GM19239 (cell line): ENCODE measurements at regions not wholly inside any gene's neighbourhood (a gene's known extent, or its start where the extent isn't known, plus 50 kb on each side); places are given as distances from the start of the nearest gene placed in this dataset.

Source experiments
- DNase-seq: peaks from one replicate; pipeline ENCODE4 v3.0.0; 2011; ENCODE audit warnings: low spot score; ENCODE audit not compliant: insufficient read length
- FAIRE-seq: peaks from 2 replicates; lab custom pipeline; 2011; peaks lifted over from hg19 to GRCh38; lab: Jason Lieb, UNC

DNA sequence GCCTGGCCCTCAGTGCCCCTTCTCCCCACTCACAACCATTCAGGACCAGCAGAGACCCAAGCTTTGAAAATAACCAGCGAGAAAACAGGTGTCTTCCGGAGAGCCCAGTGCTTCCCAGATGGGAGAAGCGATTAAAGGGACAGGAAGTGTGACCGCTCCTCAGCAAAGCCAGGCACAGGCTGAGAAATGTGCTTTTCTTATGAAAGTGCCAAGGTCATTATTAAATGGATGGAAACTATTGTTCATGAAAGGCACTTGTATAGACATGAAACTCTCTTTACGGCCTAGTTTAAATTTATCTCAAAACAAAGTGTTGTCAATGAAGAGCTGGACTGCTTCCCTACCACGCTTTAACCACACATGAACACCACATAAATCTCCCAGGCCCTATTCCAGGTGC, 210.4 kb downstream of the SPTSSA start:
- DNase-seq (no peak), FAIRE-seq (no peak)

DNA sequence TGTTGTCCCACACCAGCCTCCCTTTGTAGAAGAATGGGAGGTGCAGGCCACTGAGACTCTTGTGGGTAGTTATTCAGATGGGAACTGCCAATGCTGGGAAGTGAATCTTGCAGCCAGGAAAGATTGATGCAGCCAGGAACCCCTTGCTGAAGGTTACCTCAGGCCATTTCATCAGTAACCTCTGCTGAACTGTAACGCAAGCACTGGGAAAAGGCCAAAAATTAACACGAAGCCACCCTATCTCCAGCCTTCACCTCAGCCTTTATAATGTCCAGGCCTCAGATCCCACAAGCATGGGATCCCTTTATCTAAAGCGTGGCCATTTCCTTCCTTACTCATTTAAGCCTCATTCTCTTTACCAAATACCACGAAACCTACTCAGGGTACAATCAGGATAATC, 211.1 kb downstream of the SPTSSA start:
- DNase-seq = no peak
- FAIRE-seq = no peak

DNA sequence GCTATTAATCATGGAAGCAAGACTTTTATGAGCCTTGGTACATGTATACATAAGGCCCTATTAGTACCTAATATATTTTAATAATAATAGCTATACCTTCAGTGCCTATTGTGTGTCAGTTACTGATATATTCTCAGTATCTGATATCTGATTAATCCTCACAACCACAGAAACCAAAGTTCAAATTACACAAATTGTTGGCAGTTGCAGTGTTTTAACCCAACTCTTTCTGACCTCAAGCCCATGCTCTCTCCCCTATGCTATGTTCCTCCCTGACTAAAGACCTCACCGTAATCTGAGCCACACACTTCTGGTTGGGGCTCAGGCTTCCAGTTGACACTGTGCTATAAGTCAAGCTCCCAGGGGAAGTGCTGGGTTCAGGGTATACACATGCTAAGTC, 214.4 kb downstream of the SPTSSA start:
- DNase-seq = no peak
- FAIRE-seq = no peak

DNA sequence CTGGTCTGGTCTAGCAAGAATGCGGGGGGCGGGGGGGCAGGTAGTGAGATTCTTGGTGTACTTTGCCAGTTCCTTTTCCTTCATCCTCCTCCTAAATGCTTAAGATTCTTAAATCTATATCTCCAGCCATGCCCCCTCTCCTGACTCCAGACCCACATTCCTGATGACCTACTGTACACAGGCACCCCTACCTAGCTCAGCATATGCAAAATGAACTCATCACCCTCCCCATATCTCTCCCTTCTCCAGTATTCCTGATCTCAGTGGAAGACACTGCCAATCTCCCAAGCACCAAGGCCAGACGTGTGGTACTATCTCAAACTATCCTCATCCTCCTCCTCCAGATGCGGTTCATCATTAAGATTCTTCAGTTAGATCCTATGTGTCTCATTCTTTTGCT, 215.8 kb downstream of the SPTSSA start:
- no peak for DNase-seq
- no peak for FAIRE-seq

DNA sequence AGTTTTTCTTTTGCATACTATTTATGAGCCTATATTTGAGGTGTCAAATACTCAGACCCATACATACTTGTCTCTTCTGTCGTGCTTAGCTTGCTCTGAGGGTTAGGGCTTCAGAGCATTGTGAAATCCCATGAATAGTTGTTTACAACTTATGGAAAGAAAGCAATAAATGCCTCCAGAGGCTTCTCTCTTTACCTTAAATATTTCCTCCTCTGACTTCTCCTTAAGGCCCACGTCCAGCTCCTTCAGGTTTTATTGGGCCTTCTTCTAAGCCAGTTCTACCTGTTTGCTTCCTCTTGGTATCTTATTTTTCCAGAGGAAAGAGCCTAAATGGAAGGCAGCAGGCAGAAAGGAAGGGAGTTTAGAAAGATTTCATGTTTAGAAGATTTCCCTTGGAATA, 218.6 kb downstream of the SPTSSA start:
- DNase-seq = no peak
- no peak for FAIRE-seq

DNA sequence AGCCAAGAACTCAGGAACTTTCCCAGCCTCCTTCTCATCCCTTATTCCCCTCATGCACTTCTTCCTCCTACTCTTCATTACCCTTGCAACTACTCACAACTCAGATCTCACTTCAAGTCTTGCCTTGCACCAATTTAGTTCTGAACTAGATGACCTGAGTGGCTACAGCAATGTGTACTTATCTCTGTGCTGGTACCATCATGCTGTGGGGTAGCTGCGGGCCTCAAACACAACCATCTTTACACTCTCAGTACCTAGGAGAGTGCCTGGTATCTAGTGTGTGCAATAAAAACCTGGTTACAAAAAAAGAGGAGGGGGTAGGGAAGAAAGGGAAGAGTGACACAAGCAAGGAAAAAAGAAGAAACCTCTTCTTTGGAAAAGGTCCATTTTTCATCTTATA, 219.0 kb downstream of the SPTSSA start:
- DNase-seq (no peak), FAIRE-seq (no peak)

DNA sequence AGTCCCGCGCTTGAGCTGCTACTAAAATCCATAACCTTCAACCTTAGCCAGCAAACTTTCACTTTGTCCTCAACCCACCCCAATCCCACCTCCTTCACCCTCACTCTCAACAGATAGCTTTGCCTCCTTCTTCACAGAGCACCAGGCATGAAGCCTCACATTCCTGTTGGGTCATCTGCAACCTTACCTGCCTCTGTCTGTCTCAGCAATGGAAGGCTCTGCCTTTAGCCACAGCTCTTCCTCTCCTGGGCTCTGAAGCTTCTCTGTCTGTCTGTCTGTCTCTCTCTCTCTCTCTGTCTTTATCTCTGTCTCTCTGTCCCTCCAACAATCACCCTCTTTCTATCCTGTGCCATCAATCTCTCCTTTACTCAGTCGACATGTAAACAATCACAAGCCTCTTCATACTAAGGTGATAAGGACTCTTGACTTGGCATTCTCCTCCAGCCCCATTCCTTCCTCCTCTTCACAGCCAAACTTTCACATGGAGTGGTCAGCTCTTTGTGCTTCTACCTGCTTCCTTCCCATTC, 220.8 kb downstream of the SPTSSA start:
- DNase-seq = no peak

DNA sequence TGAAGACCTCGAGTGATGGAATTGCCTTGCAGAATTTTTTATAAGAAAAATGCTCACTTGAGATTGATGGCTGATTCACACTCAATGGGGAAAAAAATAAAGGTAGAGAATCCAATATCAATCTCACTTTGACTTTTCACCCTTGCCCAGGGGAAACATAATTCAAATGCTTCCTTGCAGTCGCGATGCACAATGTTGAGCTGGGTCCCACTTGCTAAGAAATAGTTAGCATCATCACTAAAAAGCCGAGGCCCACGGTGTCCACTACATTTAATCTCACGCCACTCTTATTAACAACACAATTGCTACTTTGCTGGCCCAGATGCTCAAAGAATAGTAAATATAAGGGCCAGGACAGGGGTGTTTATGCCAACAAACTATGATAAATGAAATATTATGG, 223.4 kb downstream of the SPTSSA start:
- FAIRE-seq = no peak
- DNase-seq = no peak

More for the DNA sequence above, 220.8 kb downstream of the SPTSSA start:
- no peak for FAIRE-seq

DNA sequence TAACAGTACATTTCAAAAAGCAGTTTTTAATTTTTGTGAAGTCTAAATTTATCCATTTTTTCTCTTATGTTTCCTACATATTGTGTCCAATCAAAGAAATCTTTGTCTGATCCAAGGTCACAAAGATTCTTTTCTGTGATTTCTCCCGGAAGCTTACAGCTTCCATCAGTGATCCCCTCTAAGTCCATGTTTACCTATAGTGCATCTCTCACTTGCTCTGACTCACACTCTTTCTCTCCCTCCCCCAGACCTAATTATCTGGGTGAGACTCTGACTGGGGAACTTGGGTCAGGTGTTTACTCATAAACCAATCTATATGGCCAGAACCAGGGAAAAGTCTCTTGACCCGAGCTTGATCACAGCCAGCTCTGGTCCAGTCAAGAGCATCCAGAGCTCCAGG, 224.4 kb downstream of the SPTSSA start:
- FAIRE-seq = no peak
- no peak for DNase-seq

DNA sequence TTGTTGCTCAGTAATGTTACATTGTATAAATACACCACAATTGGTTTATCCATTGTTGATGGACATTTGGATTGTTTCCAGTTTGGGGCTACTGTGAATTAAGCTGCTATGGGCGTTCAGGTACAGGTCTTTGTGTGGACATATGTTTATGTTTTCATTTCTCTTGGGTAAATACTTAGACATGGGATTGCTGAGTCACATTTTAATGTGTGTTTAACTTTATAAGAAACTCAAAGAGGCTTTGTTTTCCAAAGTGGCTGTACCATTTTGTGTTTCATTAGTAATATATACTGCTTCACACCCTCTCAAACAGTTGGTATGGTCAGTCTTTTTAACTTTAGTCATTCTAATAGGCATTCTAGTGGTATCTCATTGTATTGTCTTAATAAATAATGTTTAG, 225.0 kb downstream of the SPTSSA start:
- DNase-seq (no peak), FAIRE-seq (no peak)

DNA sequence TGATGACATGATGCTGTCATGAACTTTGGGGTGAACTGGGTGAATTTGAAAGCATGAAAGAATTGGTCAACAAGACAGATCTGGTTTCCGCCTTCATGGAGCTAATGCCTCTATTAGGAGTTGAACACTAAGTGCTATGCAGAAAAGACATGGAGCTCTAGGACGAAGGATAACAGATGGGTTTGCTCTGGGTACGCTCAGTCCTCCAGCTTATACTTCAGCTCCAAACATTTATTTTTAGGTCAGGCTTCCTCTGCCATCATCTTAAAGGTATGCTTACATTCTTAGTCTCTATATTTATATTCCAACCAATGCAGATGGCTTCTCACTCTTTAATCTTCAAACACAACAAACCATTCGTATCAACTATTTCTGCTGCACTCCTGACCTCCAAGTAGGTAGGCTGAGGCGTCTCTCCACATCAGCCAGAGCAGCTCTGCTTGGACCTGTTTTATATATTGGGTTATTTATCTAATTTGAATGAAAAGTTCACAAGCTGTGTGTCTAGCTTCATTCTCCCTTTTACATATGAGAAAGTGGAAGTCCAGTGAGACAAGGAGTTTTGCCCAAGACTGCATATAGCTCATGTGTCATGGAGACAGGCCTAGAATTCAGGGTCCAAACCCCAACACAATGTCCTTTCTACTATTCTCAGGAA, 226.3 kb downstream of the SPTSSA start:
- DNase-seq (no peak), FAIRE-seq (no peak)

DNA sequence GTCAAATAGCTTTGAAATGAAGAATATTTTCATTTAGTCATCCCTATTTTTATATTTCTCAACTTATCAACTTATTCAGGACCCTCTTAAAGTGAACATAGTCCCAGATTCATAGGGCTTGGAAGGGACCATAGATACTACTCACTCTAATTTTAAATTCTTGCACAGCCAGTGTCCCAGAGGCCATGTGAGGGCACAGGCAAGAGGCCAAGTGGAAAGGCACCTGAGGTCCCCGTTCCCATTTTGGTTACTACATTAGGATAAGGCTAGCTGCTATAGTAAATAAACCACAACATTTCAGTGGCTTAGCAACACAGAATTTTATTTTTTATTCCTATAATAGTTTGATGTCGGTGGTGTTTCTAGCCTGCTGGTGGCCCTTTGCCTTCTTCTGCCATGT, 227.8 kb downstream of the SPTSSA start:
- DNase-seq = no peak
- no peak for FAIRE-seq

DNA sequence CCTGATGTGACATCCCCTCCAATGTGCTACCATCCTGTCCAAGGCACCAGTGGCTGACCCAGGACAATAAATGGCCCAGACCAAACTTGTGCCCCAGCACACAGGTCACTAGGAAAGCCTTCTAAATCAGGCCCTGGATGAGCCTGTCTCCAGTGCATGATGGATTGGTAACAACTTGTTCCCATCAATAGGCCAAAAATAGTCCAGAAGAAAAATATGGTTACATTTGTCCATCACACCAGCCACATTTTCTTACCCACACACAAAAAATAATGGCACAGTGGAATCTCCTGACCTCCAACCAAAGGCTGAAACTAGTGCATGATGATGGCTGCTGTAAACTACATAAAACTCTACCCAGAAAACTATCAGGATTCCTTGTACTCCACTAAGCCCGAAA, 228.4 kb downstream of the SPTSSA start:
- FAIRE-seq (no peak), DNase-seq (no peak)

DNA sequence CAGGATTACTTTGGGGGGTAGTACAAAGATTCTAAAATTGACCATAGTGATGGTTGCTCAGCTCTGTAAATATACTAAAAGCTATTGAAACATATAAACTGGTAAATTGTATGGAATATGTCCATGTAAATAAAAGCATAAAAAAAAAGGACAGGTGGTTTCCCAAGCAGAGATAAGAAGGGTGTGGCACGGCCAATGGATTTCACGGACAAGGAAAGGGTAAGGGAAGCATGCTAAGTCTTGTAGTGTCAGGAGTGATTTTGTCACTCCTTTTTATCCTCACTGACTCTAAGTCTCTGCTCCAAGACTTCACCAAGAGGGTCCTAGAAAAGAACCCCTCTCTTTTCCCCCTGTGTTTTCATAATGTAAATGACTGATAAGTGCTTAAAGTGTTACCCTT, 229.2 kb downstream of the SPTSSA start:
- DNase-seq (no peak), FAIRE-seq (no peak)

DNA sequence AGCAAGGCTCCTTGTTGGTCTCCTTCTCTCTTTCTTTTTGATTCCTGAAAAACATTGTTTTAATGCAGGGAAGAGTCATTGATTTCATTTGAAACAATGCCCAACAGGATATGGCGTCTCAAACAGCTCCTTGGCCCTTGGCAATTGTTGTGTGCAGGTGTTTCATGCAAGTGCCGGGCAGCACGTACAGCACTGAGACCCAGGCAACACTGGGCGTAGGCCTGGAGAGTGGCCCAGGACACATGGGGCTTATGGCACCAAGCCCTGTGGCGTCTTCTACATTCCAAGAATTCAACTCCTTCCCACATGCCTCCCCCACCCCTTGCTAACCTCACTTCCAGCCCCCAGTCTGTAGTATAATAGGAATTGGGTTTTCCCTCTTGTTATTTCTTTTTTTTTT, 230.4 kb downstream of the SPTSSA start:
- no peak for FAIRE-seq
- no peak for DNase-seq

DNA sequence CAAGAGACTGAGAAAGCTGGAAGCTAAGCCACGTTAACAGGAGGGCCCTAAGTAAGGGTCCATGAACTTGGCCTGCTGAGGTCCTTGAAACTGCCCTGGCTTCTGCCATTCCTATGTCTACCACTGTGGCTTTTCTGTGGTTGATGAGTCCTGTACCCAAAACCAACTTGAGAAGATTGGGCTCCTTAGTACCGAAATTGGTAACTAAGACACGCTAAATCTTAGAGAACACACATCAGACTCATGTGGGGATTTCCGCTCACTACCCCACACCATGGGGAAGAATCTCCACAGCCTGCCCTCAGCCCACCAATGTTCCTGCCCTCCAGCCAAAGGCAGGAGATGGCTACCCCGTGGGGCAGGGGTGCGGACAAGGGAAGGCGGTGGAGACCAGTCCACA, 232.9 kb downstream of the SPTSSA start:
- DNase-seq (no peak), FAIRE-seq (no peak)

DNA sequence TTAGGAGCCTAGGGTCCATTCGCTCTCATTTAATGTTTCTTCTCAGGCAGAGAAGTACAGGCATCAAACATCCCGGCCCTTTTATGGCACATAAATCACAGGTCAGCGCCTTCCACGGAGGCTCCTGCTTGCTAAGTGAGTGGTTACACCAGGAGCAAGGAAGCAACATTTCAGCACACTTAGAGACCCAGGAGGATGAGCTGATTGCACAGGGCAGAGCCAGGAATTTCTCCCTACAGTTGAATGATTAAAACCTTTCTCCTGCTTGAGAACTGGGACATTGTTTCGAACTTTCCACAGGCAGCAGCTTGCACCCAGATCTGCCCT, 233.4 kb downstream of the SPTSSA start:
- FAIRE-seq (no peak), DNase-seq (no peak)

DNA sequence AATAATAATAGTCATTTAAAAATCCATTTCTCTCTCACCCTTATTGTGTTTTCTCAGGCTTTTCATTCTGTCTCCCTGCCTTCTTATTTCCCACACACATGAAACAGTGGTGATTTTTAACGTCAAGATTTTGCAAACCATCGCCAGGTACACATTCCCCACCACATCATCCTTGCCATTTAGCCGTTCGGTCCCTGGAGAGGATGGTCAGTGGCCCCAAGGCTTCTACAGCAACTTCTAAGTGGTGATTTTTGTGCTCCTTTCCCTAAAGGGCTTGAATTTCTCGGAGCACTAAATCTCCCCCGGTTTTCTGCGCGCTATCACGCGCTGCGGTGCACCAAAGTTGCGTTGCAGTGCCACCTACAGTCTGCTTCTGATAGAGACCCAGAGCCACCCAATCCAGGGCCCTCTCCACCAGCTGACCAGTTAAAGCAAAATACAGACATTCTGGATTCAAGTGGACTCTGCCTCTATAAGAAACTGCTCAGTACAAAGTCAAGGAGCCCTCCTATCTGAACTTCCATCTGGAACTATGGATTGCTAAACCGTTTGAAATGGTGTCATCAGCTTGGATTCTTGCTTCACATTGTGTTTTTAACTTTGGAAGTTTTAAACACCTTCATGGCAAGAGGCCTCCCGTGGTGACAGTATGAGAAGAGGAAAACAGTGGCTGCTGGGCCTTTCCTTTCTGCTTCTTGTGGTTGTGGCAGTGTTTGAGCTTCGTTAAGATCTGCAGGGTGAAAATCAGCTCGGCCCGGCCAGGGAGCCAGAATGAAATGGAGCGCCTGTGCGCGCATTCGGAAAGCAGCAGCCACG, 234.0 kb downstream of the SPTSSA start:
- DNase-seq = peak; percentile 60
- peak; percentile 74 for FAIRE-seq

DNA sequence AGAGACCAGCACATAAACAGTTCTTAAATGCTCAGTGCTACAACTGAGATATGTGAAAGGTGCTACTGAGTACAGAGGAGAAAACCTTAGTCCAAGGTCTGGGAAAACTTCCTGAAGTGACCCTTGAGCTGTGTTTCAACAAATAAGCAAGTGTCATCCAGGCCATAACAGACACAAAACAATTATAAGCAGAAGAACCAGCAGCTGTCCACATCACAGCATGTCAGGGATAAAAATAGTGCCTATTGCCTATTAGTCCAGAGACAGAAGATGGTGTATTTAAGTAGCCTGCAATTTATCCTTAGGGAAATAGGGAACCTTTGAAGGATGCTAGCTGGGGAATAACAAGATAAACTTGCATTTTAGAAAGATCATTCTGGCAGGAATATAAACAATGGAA, 237.8 kb downstream of the SPTSSA start:
- FAIRE-seq (no peak), DNase-seq (no peak)

DNA sequence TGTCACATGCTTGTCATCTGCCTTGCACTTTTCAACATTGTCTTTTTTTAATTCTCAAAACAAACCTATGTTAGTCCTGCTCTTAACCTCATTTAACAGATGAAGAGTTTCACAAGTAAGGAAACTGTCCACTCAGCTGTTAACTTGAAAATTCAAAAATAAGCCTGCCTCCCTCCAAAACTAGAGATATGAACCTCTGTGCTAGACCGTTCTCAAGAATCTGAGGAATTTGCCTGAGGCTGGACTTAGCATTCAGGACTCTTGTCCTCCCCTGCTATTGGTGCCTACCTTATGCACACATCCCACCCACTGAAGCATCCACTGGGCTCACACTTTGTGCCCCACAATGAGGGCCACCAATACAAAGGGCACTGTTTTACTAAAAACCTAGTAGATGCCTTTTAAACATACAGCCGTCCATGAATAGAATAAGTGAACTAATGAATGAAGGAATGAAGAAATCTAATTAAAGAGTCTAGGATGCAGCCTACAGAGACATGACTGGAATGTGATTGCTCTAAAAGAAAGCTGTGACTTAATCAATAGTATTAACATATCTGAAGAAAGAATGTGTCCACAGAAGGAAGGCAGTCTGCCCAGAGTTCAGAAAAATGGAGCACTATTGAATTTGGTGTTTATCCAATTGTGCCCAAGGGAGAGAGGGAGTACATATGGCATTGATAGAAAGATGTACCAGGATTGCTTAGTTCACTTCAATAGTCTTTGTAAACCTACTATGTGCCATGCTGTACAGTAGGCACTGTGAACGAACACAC, 238.5 kb downstream of the SPTSSA start:
- no peak for FAIRE-seq
- DNase-seq = no peak

DNA sequence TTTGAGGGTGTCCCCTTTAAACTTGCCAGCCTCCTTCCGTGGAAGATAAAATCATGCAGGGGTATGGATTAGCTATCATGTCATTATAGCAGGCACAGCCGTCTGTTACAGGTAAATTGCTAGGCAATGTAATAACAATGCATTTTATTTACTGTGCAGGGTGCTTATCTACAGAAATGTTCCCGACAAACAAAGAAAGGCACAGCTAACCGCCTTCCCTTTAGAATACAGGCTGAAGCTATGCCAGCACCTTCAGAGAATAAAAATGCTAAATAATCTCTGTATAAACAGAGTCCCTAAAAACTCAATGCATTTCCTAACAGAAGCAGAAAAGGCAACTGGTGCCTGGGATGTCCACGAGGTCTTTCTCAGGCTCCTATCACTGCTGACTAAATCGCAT, 239.2 kb downstream of the SPTSSA start:
- no peak for DNase-seq
- FAIRE-seq = no peak
